Activated CD4-positive, alpha-beta T cell treated with anti-CD3 and anti-CD28 coated beads, Interleukin-2, amount 50 U/mL, for 24 hours (primary cell): ENCODE measurements at regions not wholly inside any gene's neighbourhood (a gene's known extent, or its start where the extent isn't known, plus 50 kb on each side); places are given as distances from the start of the nearest gene placed in this dataset.

ENCODE experiments used
- DNase-seq, 2 donors: peaks; one replicate each; pipeline ENCODE4 v3.0.0-alpha.2; 2020; ENCODE audit warnings: low read depth in 1 of 2, low spot score in 1 of 2

DNA sequence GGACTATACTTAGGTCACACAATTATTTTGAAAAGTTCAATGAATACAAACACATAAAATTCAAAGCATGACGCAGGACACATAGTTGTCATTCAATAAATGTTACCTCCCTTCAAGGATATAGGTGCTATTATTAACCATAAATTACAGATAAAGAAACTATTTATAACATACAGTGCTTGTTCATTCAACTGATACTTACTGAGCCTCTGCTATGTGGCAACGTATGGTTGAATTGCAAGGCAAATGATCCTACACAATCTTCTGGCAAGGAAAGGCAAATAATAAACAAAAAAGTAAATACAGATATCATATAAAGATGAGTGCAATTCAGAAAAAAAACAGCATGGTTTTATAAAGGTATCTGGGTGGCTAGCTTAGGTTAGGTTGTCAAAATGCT is 614.7 kb downstream of the LTN1 start:
- DNase-seq = no peak

- no peak for DNase-seq
These were observed 616.8 kb downstream of the LTN1 start for GRCh38 chr21:28375708-28376385.

GRCh38 chr21:28374881-28375280 is 617.8 kb downstream of the LTN1 start:
- no peak for DNase-seq

GRCh38 chr21:28371713-28372112 is 621.0 kb downstream of the LTN1 start:
- DNase-seq = no peak

DNA sequence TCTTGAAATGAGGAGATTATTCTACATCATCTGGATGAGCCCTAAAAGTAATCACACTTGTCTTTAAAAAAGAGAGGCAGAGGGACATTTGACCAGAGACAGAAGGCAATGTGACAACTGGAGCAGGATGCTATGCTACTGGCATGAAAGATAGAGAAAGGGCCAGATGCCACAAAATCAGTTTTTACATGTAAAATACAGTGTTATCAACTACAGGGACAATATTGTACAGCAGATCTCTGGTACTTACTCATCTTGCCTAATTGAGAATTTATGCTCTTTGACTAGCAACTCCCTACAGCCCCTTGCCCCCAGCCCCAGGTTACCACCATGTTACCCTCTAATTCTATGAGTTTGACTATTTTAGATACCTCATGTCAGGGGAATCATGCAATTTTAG is 633.4 kb downstream of the LTN1 start:
- DNase-seq = no peak

DNA sequence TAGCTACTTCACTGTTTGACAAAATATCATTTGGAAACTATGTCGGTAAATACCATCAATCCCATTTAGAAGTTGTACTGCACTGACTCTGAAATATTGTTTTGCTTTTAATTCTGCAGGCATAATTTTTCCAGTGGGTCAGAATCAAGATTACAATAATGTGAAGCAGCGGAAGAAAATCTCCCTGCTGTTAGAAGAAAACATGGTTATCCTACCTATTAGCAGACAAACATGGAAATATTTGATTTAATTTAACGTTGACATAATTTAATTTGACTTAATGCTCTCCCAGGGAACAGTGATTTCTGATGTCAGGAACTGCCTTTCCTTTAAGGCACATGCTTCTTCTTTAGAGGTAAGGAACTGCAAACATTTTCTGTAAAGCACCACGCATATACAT is 634.0 kb downstream of the LTN1 start:
- DNase-seq = no peak

DNA sequence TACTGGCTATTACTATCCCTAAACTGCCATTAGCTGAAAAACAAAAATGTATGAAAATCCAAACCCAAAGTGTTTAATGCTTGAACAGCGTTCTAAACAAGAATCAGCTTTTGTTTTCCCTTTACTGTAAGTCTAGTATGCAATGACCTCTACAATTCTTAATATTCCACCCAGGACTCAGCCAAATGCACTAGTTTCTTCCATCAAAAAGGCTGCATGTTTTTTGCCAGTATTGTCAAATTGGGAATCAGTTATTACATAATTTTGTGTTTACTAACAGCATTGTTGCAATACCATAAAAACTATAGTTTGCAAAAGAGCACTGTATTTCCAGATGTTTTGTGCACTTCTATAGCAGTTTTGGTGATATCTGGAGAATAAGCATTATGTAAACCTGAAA is 634.5 kb downstream of the LTN1 start:
- DNase-seq = no peak

DNA sequence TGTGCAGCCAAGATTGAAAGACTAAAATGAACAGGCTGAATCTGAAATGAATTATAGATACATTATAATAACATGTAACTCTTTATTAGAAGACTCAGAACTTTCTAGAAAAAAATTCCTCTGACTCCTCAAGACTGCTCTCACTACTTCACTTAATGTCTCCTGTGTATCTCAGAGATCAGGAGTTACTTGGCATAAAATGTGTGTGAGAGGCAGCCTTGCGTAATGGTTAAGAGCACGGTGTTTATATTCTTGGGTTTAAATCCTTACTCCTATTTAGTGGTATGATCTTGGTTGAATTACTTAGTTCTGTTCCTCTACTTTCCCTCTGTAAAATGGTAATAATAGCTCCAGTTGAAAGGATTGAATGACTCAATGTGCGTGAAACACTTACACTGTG is 634.9 kb downstream of the LTN1 start:
- DNase-seq = no peak

DNA sequence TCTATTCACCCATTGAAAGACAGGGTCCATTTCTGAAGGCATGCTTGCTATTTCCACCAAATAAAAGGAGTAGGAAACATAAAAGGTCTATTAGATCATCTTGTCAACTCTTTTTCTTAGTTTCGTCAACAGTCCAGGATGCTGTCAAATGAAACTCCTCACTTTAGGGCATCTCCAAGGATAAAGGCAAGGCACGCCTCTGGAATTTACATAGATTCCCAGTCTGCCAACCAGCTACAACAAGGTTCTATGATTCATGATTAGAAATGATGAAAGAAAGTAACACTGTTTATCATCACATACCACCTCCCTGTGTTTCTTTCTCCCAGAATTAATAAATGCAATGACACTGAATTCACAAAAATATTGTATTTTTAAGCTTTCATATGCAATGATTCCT is 636.3 kb downstream of the LTN1 start:
- DNase-seq = no peak

DNA sequence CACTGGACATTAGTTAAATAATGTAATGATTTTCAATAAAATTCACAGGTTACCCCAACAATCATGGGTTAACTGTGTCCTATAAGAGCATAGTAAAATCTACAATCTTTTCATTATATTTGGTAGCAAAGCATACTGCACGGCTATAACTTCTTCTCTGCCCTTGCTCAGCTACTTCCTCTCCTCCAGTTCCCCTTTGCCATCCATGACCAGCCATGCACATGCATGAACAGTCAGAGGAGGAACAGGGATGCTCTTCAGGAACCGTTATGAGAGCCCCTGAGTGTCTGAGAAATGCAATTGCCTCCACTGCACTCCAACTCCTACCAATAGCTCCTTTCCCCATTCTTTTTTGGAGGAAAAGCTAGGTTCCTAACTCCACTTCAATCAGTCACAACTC is 646.7 kb downstream of the LTN1 start:
- no peak for DNase-seq

GRCh38 chr21:28344985-28345384 is 647.7 kb downstream of the LTN1 start:
- no peak for DNase-seq

- DNase-seq = no peak
These were observed 650.4 kb downstream of the LTN1 start for GRCh38 chr21:28342212-28342810.

GRCh38 chr21:28339403-28339802 is 653.3 kb downstream of the LTN1 start:
- no peak for DNase-seq

GRCh38 chr21:28338701-28339305 is 653.9 kb downstream of the LTN1 start:
- no peak for DNase-seq

DNA sequence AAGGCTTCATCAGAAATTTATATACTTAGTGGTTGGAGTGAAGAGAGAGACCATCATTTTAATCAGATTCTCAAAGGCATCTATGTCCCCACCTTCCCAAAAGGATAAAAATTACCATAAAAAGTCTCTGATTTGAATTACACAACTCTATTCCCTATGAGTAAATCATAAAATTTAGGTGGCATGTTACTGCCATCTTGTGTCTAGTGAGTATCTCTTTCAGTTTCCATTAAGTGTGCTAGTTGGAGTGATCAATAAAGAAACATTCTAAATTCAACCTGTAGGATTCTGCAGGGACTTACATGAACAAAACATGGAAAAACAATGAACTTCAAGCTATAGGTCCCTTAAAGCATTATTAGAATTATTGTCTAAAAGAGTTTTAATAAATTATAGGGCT is 655.4 kb downstream of the LTN1 start:
- no peak for DNase-seq

DNA sequence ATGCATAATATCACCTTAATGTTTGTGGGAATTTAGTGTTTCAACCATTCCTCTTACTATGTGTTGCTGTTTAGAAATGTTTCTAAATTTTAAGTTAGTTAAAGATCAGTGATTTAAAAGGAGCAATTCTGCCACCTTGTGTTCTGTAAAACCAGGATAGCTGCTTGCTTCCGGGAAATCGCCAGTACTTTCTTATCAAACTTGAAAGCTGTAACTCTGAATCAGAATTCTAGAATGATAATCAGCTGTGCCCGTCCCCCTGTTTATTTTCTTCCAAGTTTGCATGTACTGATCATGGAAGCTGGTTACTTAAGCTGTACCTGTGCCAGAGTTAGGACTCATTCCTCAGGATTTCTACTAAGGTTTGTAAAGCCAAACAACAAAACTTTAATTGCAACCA is 656.4 kb downstream of the LTN1 start:
- DNase-seq = no peak

- no peak for DNase-seq
These were observed 658.3 kb downstream of the LTN1 start for GRCh38 chr21:28334407-28334806.

DNA sequence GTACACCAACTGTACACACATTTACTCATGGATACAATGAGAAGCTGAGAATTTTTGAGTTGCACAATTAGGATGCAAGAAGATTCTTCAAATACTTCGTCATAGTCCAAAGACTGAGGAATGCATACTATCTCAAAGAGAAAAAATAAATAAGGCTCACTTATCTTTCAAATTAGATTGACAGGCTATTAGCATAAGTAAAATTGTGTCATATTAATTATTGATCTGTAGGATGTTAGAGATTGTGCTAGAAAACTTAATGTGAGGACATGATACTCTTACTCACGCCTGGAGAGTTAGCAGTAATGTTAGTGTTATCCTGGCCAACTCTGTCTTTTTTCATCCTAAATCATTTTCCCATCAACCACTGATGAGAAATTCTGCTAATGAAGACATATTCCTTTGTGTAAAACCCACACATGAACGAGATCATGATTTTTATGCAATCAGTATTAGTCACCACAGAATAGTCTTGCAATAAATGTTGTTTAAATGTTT is 659.0 kb downstream of the LTN1 start:
- no peak for DNase-seq

GRCh38 chr21:28332796-28333195 is 659.9 kb downstream of the LTN1 start:
- DNase-seq = no peak

DNA sequence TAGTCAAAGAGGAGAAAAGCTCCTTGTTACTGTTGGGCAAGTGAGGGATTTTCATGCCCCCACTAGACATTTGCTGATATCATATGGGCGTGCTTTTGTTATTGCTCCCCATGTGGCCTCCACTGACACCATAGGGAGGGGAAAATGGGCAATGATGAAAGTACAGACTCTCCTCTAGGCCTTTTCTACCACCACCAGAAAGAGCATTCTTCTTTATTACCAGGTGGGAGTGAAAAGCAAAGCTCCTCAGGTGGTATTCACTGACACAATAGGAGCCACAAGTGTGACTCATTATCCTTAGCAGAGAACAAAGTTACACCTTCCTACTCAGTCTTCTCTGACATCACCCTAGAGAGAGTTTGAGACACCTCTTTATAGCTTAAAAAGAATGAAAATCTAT is 667.1 kb downstream of the LTN1 start:
- DNase-seq = no peak

- DNase-seq = no peak
These were observed 668.0 kb downstream of the LTN1 start for GRCh38 chr21:28324690-28325089.

DNA sequence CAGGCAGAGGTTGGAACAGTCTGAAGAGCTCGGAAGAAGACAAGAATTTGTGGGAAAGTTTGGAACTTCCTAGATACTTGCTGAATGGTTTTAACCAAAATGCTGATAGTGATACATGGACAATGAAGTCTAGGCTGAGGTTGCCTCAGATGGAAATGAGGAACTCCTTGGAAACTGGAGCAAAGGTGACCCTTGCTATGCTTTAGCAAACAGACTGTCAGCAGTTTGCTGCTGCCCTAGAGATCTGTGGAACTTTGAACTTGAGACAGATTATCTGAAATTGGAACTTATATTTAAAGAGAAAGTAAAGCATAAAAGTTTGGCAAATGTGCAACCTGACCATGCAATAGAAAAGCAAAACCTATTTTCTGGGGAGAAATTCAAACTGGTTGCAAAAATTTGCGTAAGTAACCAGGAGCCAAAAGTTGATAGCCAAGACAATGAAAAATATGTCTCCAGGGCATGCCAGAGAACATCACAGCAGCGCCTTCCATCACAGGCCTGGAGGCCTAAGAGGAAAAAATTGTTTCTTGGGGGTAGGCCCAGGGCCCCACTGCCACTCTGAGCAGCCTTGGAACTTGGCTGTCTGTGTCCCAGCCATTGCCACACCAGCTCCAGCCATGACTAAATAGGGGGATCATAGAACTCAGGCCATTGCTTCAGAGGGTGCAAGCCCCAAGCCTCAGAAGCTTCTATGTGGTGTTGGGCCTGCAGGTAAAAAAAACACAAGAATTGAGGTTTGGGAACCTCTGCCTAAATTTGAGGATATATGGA is 675.3 kb downstream of the LTN1 start:
- no peak for DNase-seq
